H54 (cell line): ENCODE measurements at regions not wholly inside any gene's neighbourhood (a gene's known extent, or its start where the extent isn't known, plus 50 kb on each side); places are given as distances from the start of the nearest gene placed in this dataset.
"Not testable (repeated sequence)": the region's sequence is repeated elsewhere in the genome, so short reads cannot be mapped to it uniquely, and the experiment has no call there.

Experiments
- DNase-seq: peaks from one replicate; pipeline ENCODE4 v3.0.0; 2011; ENCODE audit warnings: low spot score, mixed read lengths; ENCODE audit not compliant: insufficient read length
- FAIRE-seq: peaks from 3 replicates; lab custom pipeline; 2011; peaks lifted over from hg19 to GRCh38; lab: Jason Lieb, UNC
- POLR2A ChIP-seq: IDR thresholded peaks from 2 replicates; pipeline ENCODE4 v1.6.1; 2011; ENCODE audit warnings: low read depth, mild to moderate bottlenecking, low read length

- TF ChIP-seq POLR2A = no peak
- FAIRE-seq (no peak), DNase-seq (no peak)
Measured at GRCh38 chr1:182303778-182304177, 87.8 kb downstream of the GLUL start.

GRCh38 chr1:182301467-182302198 lies 90.0 kb downstream of the GLUL start:
- DNase-seq = no peak
- no peak for FAIRE-seq
- TF ChIP-seq POLR2A = no peak

- TF ChIP-seq POLR2A = no peak
- FAIRE-seq (no peak), DNase-seq (no peak)
Measured at GRCh38 chr1:182301026-182301436, 90.6 kb downstream of the GLUL start.

- DNase-seq = no peak
- FAIRE-seq = no peak
- TF ChIP-seq POLR2A = no peak
Measured at GRCh38 chr1:182299728-182300616, 91.6 kb downstream of the GLUL start.

GRCh38 chr1:182299054-182299727 lies 92.4 kb downstream of the GLUL start:
- FAIRE-seq = not testable (repeated sequence)

GRCh38 chr1:182297335-182297734 lies 94.3 kb downstream of the GLUL start:
- TF ChIP-seq POLR2A = no peak
- FAIRE-seq = no peak
- no peak for DNase-seq

More at GRCh38 chr1:182299054-182299727, 92.4 kb downstream of the GLUL start:
- not testable (repeated sequence) for DNase-seq

GRCh38 chr1:182295697-182296096 lies 95.9 kb downstream of the GLUL start:
- no peak for TF ChIP-seq POLR2A
- DNase-seq = no peak
- FAIRE-seq = no peak

GRCh38 chr1:182293119-182293589 lies 98.4 kb downstream of the GLUL start:
- no peak for TF ChIP-seq POLR2A
- FAIRE-seq (no peak), DNase-seq (no peak)

- DNase-seq = no peak
- TF ChIP-seq POLR2A = no peak
- FAIRE-seq = no peak
Measured at GRCh38 chr1:182292193-182292741, 99.3 kb downstream of the GLUL start.

- DNase-seq (no peak), FAIRE-seq (no peak)
- TF ChIP-seq POLR2A = no peak
Measured at GRCh38 chr1:182291584-182292192, 99.9 kb downstream of the GLUL start.

- no peak for TF ChIP-seq POLR2A
- no peak for DNase-seq
- no peak for FAIRE-seq
Measured at GRCh38 chr1:182288749-182289604, 102.6 kb downstream of the GLUL start.

- TF ChIP-seq POLR2A = no peak
- DNase-seq (no peak), FAIRE-seq (no peak)
Measured at GRCh38 chr1:182286761-182287160, 104.8 kb downstream of the GLUL start.
